K562 (cell line): ENCODE measurements at regions not wholly inside any gene's neighbourhood (a gene's known extent, or its start where the extent isn't known, plus 50 kb on each side); places are given as distances from the start of the nearest gene placed in this dataset.

Source experiments
- ATAC-seq: fragments of 200-7000 bp; cut with Tn5 transposase; 3 replicates; pipeline ENCODE4 v1.9.1; 2020; ENCODE audit warnings: moderate library complexity
- BruUV-seq: library from RNA; stranded (reverse); fragments of 400-500 nt; replicated peaks from 2 replicates; lab custom pipeline; 2021; lab: Mats Ljungman, UMichigan
- CTCF ChIA-PET: fragments of 300-600 bp; formaldehyde crosslinking; extraction: SDS; loops from one replicate; lab custom pipeline; 2021; ENCODE audit warnings: low intra/inter-chr PET ratio; lab: Yijun Ruan, JAX
- POLR2A ChIA-PET: fragments of 300-600, 350-650 bp; sonication (Branson Sonifier 250); formaldehyde crosslinking; extraction: SDS; loops from one replicate; lab custom pipeline; 2021; ENCODE audit warnings: antibody characterized with exemption, inconsistent platforms; lab: Yijun Ruan, JAX
- DNase-seq, 4 experiments: peaks; one replicate each; pipeline versions ENCODE4 v3.0.0 to v3.0.0-alpha.2; 2011 to 2018; ENCODE audit warnings: low spot score in 3 of 4, mixed read lengths in 3 of 4; ENCODE audit errors: extremely low read depth in 1 of 4
- FAIRE-seq: peaks from 2 replicates; lab custom pipeline; 2011; peaks lifted over from hg19 to GRCh38; lab: Jason Lieb, UNC
- H2AFZ ChIP-seq: 2 replicates; pipeline ENCODE4 v1.6.0; 2011; ENCODE audit warnings: low read depth, low read length, control low read depth, inconsistent platforms
- H3K27ac ChIP-seq: fragments of 200-600 bp; 3 replicates; pipeline ENCODE4 v1.8.0; 2011; ENCODE audit warnings: low read depth, mild to moderate bottlenecking, control low read depth, inconsistent platforms, low read length, moderate library complexity, mixed read lengths; ENCODE audit errors: extremely low read depth
- H3K27me3 ChIP-seq, 2 experiments: fragments of 300-600 bp in 1 of 2; 2 replicates in 1 of 2; 3 replicates in 1 of 2; pipeline versions ENCODE4 v1.6.0 to v1.8.0; 2011; ENCODE audit warnings: inconsistent platforms in 2 of 2, low read length in 2 of 2, mild to moderate bottlenecking in 1 of 2, mixed read lengths in 1 of 2, moderate library complexity in 1 of 2; ENCODE audit not compliant: control insufficient read depth in 2 of 2, insufficient read depth in 2 of 2
- H3K36me3 ChIP-seq: fragments of 300-600 bp; 3 replicates; pipeline ENCODE4 v1.8.0; 2011; ENCODE audit warnings: mild to moderate bottlenecking, low read length, inconsistent platforms; ENCODE audit not compliant: control insufficient read depth, insufficient read depth
- H3K4me1 ChIP-seq, 2 experiments: fragments of 200-600 bp in 1 of 2; replicated peaks in 1 of 2; 2 replicates in 1 of 2; 3 replicates in 1 of 2; pipeline versions ENCODE4 v1.5.1 to v1.8.0; 2011; ENCODE audit warnings: inconsistent platforms in 2 of 2, low read length in 2 of 2, mild to moderate bottlenecking in 1 of 2, mixed read lengths in 1 of 2, moderate library complexity in 1 of 2; ENCODE audit not compliant: control insufficient read depth in 2 of 2, insufficient read depth in 2 of 2
- H3K4me2 ChIP-seq: 2 replicates; pipeline ENCODE4 v1.6.1; 2011; ENCODE audit warnings: low read length, control low read depth, inconsistent platforms, mixed read lengths; ENCODE audit not compliant: insufficient read depth
- H3K4me3 ChIP-seq: fragments of 200-600 bp; sonication (generic), shearing (Covaris generic); 2 replicates; pipeline ENCODE4 v1.5.1; 2016; ENCODE audit warnings: control low read depth, inconsistent platforms
- H3K79me2 ChIP-seq: fragments of 200-600 bp; 3 replicates; pipeline ENCODE4 v1.8.0; 2011; ENCODE audit warnings: low read length, inconsistent platforms; ENCODE audit not compliant: control insufficient read depth, insufficient read depth
- H3K9ac ChIP-seq, 2 experiments: 2 replicates each; pipeline versions ENCODE4 v1.6.0 to v1.6.1; 2011; ENCODE audit warnings: low read depth in 2 of 2, low read length in 2 of 2, control low read depth in 1 of 2, inconsistent platforms in 1 of 2, mild to moderate bottlenecking in 1 of 2, mixed read lengths in 1 of 2; ENCODE audit not compliant: insufficient read depth in 1 of 2
- H3K9me1 ChIP-seq: one replicate; pipeline ENCODE4 v1.6.0; 2011; ENCODE audit warnings: inconsistent platforms, mild to moderate bottlenecking, low read length, moderate library complexity; ENCODE audit not compliant: control insufficient read depth, insufficient read depth
- H3K9me3 ChIP-seq: replicated peaks from 2 replicates; pipeline ENCODE4 v1.5.1; 2011; ENCODE audit warnings: low read depth, low read length, inconsistent platforms; ENCODE audit not compliant: control insufficient read depth, insufficient read depth
- H4K20me1 ChIP-seq: replicated peaks from 2 replicates; pipeline ENCODE4 v1.6.1; 2011; ENCODE audit warnings: low read length, inconsistent platforms, mixed read lengths; ENCODE audit not compliant: control insufficient read depth, insufficient read depth
- HNRNPUL1 ChIP-seq: fragments of 200-400 bp; formaldehyde crosslinking; IDR thresholded peaks from 2 replicates; pipeline ENCODE4 v1.6.1; 2017; ENCODE audit warnings: low read length
- OTX1 ChIP-seq: fragments of 450-650 bp; formaldehyde crosslinking; IDR thresholded peaks from 2 replicates; pipeline ENCODE4 v1.4.0; 2022; ENCODE audit warnings: mild to moderate bottlenecking
- SMARCA4 ChIP-seq: fragments of 450-650 bp; IDR thresholded peaks from 2 replicates; pipeline ENCODE4 v1.6.1; 2016
- SMARCA5 ChIP-seq: fragments of 450-650 bp; IDR thresholded peaks from 2 replicates; pipeline ENCODE4 v1.6.1; 2016
- SNRNP70 ChIP-seq: fragments of 200-400 bp; formaldehyde crosslinking; optimal IDR thresholded peaks from 2 replicates; pipeline ENCODE3; 2017; ENCODE audit warnings: low read depth, low read length
- TRIM28 ChIP-seq: fragments of 450-650 bp; IDR thresholded peaks from 2 replicates; pipeline ENCODE4 v1.6.1; 2017
- ZKSCAN8 ChIP-seq: fragments of 200-800 bp; sonication (Bioruptor generic); IDR thresholded peaks from 2 replicates; pipeline ENCODE4 v1.6.1; 2016; ENCODE audit warnings: missing genetic modification characterization, missing compliant biosample characterization
- ZNF165 ChIP-seq: fragments of 250-450 bp; sonication (Bioruptor Pico); IDR thresholded peaks from 2 replicates; pipeline ENCODE4 v1.4.0; 2020; ENCODE audit warnings: borderline replicate concordance
- ZNF23 ChIP-seq: fragments of 250-450 bp; sonication (Bioruptor Pico); IDR thresholded peaks from 2 replicates; pipeline ENCODE4 v1.4.0; 2020; ENCODE audit warnings: mild to moderate bottlenecking
- WGBS: fragments of 100-300 bp; shearing (Covaris generic); methylation state at CpG from one replicate; pipeline ENCODE4 v1.1.6; 2016; ENCODE audit warnings: low coverage, mixed read lengths; ENCODE audit not compliant: insufficient coverage; ENCODE audit errors: missing lambda C conversion rate; 5-methylcytosine and 5-hydroxymethylcytosine counted together
- in situ Hi-C: fragments of 300-500 bp; cut with MboI; formaldehyde crosslinking; loops from 4 replicates; pipeline ENCODE4 v1.15.0; 2018; ENCODE audit warnings: inconsistent platforms, mixed read lengths
- intact Hi-C: fragments of 100-400 bp; cut with micrococcal nuclease; formaldehyde crosslinking; loops from 2 replicates; pipeline ENCODE4 v1.14.2; 2022
- TF ChIP-seq, protein P1 (sequence below): sonication (generic); formaldehyde crosslinking; IDR thresholded peaks from 2 replicates; pipeline ENCODE4 v1.8.1; 2023; ENCODE audit warnings: mild to moderate bottlenecking, missing genetic modification reagents, moderate library complexity
- TF ChIP-seq, protein P2 (sequence below): fragments of 450-650 bp; formaldehyde crosslinking; IDR thresholded peaks from 2 replicates; pipeline ENCODE4 v1.4.0; 2020; ENCODE audit warnings: mild to moderate bottlenecking, moderate library complexity
- TF ChIP-seq, protein P3 (sequence below): fragments of 200-400 bp; formaldehyde crosslinking; IDR thresholded peaks from 2 replicates; pipeline ENCODE4 v1.6.1; 2017; ENCODE audit warnings: mild to moderate bottlenecking, low read depth, low read length, moderate library complexity
- TF ChIP-seq, protein P4 (sequence below): fragments of 450-650 bp; IDR thresholded peaks from 2 replicates; pipeline ENCODE4 v1.6.1; 2016; ENCODE audit warnings: mild to moderate bottlenecking

- ChIA-PET POLR2A (interaction anchor here (0.6 to 0.7 kb wide), 2 partner anchors 11 to 16 kb away, joined by 3 read pairs; no protein-coding TSS in a partner anchor), CTCF (no interaction called here)
- Histone ChIP-seq H3K9ac (no peak overlapping the region), H2AFZ (no peak overlapping the region), H3K79me2 (no peaks in the 10 kb centered on the region), H3K4me1 (no peaks in the 10 kb centered on the region), H3K9me1 (no peaks in the 10 kb centered on the region), H3K9me3 (no peaks in the 10 kb centered on the region), H3K36me3 (no peaks in the 10 kb centered on the region), H3K27me3 (peaks cover 0 to 3% of the 10 kb centered on the region in 2 experiments; a peak in 1 of 5 replicates), H3K4me3 (no peak overlapping the region), H3K27ac (no peak overlapping the region), H3K4me2 (no peak overlapping the region), H4K20me1 (no peaks in the 10 kb centered on the region; the same call in 1 of the 2 replicates)
- ATAC-seq (no peak), FAIRE-seq (no peak), DNase-seq (no peak)
- in situ Hi-C loops (no loop called here), intact Hi-C loops (no loop called here)
- BruUV-seq = no TSS peak
- TF ChIP-seq, protein P1, sequence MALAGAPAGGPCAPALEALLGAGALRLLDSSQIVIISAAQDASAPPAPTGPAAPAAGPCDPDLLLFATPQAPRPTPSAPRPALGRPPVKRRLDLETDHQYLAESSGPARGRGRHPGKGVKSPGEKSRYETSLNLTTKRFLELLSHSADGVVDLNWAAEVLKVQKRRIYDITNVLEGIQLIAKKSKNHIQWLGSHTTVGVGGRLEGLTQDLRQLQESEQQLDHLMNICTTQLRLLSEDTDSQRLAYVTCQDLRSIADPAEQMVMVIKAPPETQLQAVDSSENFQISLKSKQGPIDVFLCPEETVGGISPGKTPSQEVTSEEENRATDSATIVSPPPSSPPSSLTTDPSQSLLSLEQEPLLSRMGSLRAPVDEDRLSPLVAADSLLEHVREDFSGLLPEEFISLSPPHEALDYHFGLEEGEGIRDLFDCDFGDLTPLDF (CRISPR knock-in tag) = no peak
- TF ChIP-seq, protein P2, sequence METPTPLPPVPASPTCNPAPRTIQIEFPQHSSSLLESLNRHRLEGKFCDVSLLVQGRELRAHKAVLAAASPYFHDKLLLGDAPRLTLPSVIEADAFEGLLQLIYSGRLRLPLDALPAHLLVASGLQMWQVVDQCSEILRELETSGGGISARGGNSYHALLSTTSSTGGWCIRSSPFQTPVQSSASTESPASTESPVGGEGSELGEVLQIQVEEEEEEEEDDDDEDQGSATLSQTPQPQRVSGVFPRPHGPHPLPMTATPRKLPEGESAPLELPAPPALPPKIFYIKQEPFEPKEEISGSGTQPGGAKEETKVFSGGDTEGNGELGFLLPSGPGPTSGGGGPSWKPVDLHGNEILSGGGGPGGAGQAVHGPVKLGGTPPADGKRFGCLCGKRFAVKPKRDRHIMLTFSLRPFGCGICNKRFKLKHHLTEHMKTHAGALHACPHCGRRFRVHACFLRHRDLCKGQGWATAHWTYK = no peak
- no peak for TF ChIP-seq SMARCA5
- TF ChIP-seq TRIM28 = no peak
- TF ChIP-seq, protein P3, sequence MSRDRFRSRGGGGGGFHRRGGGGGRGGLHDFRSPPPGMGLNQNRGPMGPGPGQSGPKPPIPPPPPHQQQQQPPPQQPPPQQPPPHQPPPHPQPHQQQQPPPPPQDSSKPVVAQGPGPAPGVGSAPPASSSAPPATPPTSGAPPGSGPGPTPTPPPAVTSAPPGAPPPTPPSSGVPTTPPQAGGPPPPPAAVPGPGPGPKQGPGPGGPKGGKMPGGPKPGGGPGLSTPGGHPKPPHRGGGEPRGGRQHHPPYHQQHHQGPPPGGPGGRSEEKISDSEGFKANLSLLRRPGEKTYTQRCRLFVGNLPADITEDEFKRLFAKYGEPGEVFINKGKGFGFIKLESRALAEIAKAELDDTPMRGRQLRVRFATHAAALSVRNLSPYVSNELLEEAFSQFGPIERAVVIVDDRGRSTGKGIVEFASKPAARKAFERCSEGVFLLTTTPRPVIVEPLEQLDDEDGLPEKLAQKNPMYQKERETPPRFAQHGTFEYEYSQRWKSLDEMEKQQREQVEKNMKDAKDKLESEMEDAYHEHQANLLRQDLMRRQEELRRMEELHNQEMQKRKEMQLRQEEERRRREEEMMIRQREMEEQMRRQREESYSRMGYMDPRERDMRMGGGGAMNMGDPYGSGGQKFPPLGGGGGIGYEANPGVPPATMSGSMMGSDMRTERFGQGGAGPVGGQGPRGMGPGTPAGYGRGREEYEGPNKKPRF = no peak
- no peak for TF ChIP-seq ZKSCAN8 (CRISPR knock-in tag)
- no peak for TF ChIP-seq SMARCA4
- TF ChIP-seq SNRNP70 = no peak
- no peak for TF ChIP-seq ZNF23
- TF ChIP-seq OTX1 (CRISPR knock-in tag) = no peak
- TF ChIP-seq, protein P4, sequence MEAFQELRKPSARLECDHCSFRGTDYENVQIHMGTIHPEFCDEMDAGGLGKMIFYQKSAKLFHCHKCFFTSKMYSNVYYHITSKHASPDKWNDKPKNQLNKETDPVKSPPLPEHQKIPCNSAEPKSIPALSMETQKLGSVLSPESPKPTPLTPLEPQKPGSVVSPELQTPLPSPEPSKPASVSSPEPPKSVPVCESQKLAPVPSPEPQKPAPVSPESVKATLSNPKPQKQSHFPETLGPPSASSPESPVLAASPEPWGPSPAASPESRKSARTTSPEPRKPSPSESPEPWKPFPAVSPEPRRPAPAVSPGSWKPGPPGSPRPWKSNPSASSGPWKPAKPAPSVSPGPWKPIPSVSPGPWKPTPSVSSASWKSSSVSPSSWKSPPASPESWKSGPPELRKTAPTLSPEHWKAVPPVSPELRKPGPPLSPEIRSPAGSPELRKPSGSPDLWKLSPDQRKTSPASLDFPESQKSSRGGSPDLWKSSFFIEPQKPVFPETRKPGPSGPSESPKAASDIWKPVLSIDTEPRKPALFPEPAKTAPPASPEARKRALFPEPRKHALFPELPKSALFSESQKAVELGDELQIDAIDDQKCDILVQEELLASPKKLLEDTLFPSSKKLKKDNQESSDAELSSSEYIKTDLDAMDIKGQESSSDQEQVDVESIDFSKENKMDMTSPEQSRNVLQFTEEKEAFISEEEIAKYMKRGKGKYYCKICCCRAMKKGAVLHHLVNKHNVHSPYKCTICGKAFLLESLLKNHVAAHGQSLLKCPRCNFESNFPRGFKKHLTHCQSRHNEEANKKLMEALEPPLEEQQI = no peak
- TF ChIP-seq ZNF165 (CRISPR knock-in tag) = no peak
- no peak for TF ChIP-seq HNRNPUL1
- 0% methylated on average over 1 of the region's 1 CpG for whole genome bisulfite sequencing
Observed at GRCh38 chr15:88383354-88383753, 83.8 kb downstream of the MRPL46 start.
